ENCODE measurements at regions not wholly inside any gene's neighbourhood (a gene's known extent, or its start where the extent isn't known, plus 50 kb on each side); places are given as distances from the start of the nearest gene placed in this dataset.

- ChIA-PET POLR2A (no interaction called here), CTCF (interaction anchor here (5.4 kb wide), 1 partner anchor 577 kb away, joined by 22 read pairs; no protein-coding TSS in a partner anchor)
- TF ChIP-seq ZNF366 (tag by site-specific recombination; conservative IDR thresholded peaks at IDR 0.05): no peak
- Histone ChIP-seq H3K36me3 (ENCODE audit: control insufficient read depth in 2 of 2, insufficient read depth in 1 of 2, low read length in 2 of 2) (no peaks in the 10 kb centered on the region), H3K9me3 (ENCODE audit: control insufficient read depth, insufficient read depth, low read depth, low read length) (no peaks in the 10 kb centered on the region), H3K4me1 (ENCODE audit: control insufficient read depth, insufficient read depth, low read length) (no peaks in the 10 kb centered on the region), H3K27ac (ENCODE audit: extremely low read depth, low read depth, low read length) (no peak overlapping the region), H3K4me3 (ENCODE audit: low read depth, low read length) (no peak overlapping the region)
These were observed 758.3 kb downstream of the C12orf50 start for GRCh38 chr12:87270919-87271318.

- no peaks in the 10 kb centered on the region for H3K36me3 ChIP-seq (ENCODE audit: control insufficient read depth in 2 of 2, insufficient read depth in 1 of 2, low read length in 2 of 2)
- POLR2A ChIA-PET: no interaction called here
- H3K4me3 ChIP-seq (ENCODE audit: low read depth, low read length): no peak overlapping the region
- CTCF ChIA-PET: interaction anchor here (0.5 to 1.1 kb wide), 3 partner anchors 8 to 574 kb away, joined by 3 read pairs; no protein-coding TSS in a partner anchor
- H3K4me1 ChIP-seq (ENCODE audit: control insufficient read depth, insufficient read depth, low read length): no peaks in the 10 kb centered on the region
- TF ChIP-seq REST (tag by site-specific recombination; IDR thresholded peaks at IDR 0.05): no peak
- TF ChIP-seq ZNF501 (tag by site-specific recombination; IDR thresholded peaks at IDR 0.05): no peak
- no peak for TF ChIP-seq ZNF266 (tag by site-specific recombination; IDR thresholded peaks at IDR 0.05; ENCODE audit: low read depth)
- no peak for TF ChIP-seq ZNF391 (tag by site-specific recombination; IDR thresholded peaks at IDR 0.05; ENCODE audit: borderline replicate concordance, low read depth)
- no peak for TF ChIP-seq ZNF175 (tag by site-specific recombination; IDR thresholded peaks at IDR 0.05)
- TF ChIP-seq ZNF610 (tag by site-specific recombination; IDR thresholded peaks at IDR 0.05; ENCODE audit: borderline replicate concordance): no peak
- no peak for TF ChIP-seq ZNF350 (tag by site-specific recombination; IDR thresholded peaks at IDR 0.05)
- TF ChIP-seq ZNF324 (tag by site-specific recombination; IDR thresholded peaks at IDR 0.05): no peak
- TF ChIP-seq SETDB1 (IDR thresholded peaks at IDR 0.05; ENCODE audit: insufficient read length, low read length): no peak
- TF ChIP-seq BCL11A (tag by site-specific recombination; IDR thresholded peaks at IDR 0.05; ENCODE audit: low read depth): no peak
- TF ChIP-seq ZNF488 (tag by site-specific recombination; IDR thresholded peaks at IDR 0.05): no peak
- no peak for TF ChIP-seq ZNF837 (tag by site-specific recombination; IDR thresholded peaks at IDR 0.05)
- no peak for TF ChIP-seq ZNF184 (tag by site-specific recombination; IDR thresholded peaks at IDR 0.05)
- TF ChIP-seq ZBTB20 (tag by site-specific recombination; IDR thresholded peaks at IDR 0.05): no peak
- no peak for TF ChIP-seq ZNF239 (tag by site-specific recombination; IDR thresholded peaks at IDR 0.05)
- TF ChIP-seq ZNF792 (tag by site-specific recombination; IDR thresholded peaks at IDR 0.05): no peak
- TF ChIP-seq KLF10 (tag by site-specific recombination; IDR thresholded peaks at IDR 0.05): no peak
- no peak for TF ChIP-seq ZNF701 (tag by site-specific recombination; IDR thresholded peaks at IDR 0.05)
- no peak overlapping the region for H3K27ac ChIP-seq (ENCODE audit: extremely low read depth, low read depth, low read length)
- H3K9me3 ChIP-seq (ENCODE audit: control insufficient read depth, insufficient read depth, low read depth, low read length): no peaks in the 10 kb centered on the region
These were observed 762.9 kb downstream of the C12orf50 start for GRCh38 chr12:87266305-87266704.

- Histone ChIP-seq H3K4me1 (ENCODE audit: control insufficient read depth, insufficient read depth, low read length) (no peaks in the 10 kb centered on the region), H3K27ac (ENCODE audit: extremely low read depth, low read depth, low read length) (no peak overlapping the region), H3K36me3 (ENCODE audit: control insufficient read depth in 2 of 2, insufficient read depth in 1 of 2, low read length in 2 of 2) (no peaks in the 10 kb centered on the region), H3K4me3 (ENCODE audit: low read depth, low read length) (no peak overlapping the region), H3K9me3 (ENCODE audit: control insufficient read depth, insufficient read depth, low read depth, low read length) (no peaks in the 10 kb centered on the region)
- CTCF ChIA-PET: interaction anchor here (0.9 kb wide), 1 partner anchor 59 kb away, joined by 3 read pairs; no protein-coding TSS in a partner anchor
- POLR2A ChIA-PET: no interaction called here
- TF ChIP-seq ZNF155 (tag by site-specific recombination; IDR thresholded peaks at IDR 0.05): no peak
- TF ChIP-seq ZNF266 (tag by site-specific recombination; IDR thresholded peaks at IDR 0.05; ENCODE audit: low read depth): no peak
- no peak for TF ChIP-seq ZNF843 (tag by site-specific recombination; IDR thresholded peaks at IDR 0.05)
- TF ChIP-seq ZNF560 (tag by site-specific recombination; IDR thresholded peaks at IDR 0.05; ENCODE audit: borderline replicate concordance): no peak
- no peak for TF ChIP-seq ZNF140 (tag by site-specific recombination; IDR thresholded peaks at IDR 0.05)
- no peak for TF ChIP-seq ZBTB6 (tag by site-specific recombination; IDR thresholded peaks at IDR 0.05)
- TF ChIP-seq ZNF146 (tag by site-specific recombination; IDR thresholded peaks at IDR 0.05): no peak
- TF ChIP-seq GLI2 (tag by site-specific recombination; IDR thresholded peaks at IDR 0.05; ENCODE audit: borderline replicate concordance, low read depth): no peak
These were observed 769.8 kb downstream of the C12orf50 start for GRCh38 chr12:87259391-87259790.
